NCI-H187 (cell line): ENCODE measurements at regions not wholly inside any gene's neighbourhood (a gene's known extent, or its start where the extent isn't known, plus 50 kb on each side); places are given as distances from the start of the nearest gene placed in this dataset.
"Not testable (repeated sequence)": the region's sequence is repeated elsewhere in the genome, so short reads cannot be mapped to it uniquely, and the experiment has no call there.

Source experiments
- DNase-seq, 2 experiments: peaks; one replicate each; lab custom pipeline; 2025; lab: John Stamatoyannopoulos, UW

GRCh38 chr4:71210823-71211222, 128.0 kb upstream of the SLC4A4 start:
- DNase-seq: no peak

- no peak for DNase-seq
Observed at GRCh38 chr4:71211748-71212147, 127.1 kb upstream of the SLC4A4 start.

- DNase-seq: no peak
Observed at GRCh38 chr4:71212216-71212615, 126.6 kb upstream of the SLC4A4 start.

- DNase-seq: no peak
Observed at GRCh38 chr4:71214578-71214977, 124.2 kb upstream of the SLC4A4 start.

GRCh38 chr4:71216316-71216959, 122.4 kb upstream of the SLC4A4 start:
- DNase-seq: no peak

- DNase-seq: no peak
Observed at GRCh38 chr4:71217688-71218087, 121.1 kb upstream of the SLC4A4 start.

- DNase-seq: not testable (repeated sequence)
Observed at GRCh38 chr4:71220848-71221247, 118.0 kb upstream of the SLC4A4 start.

- DNase-seq: no peak
Observed at GRCh38 chr4:71221510-71222466, 117.0 kb upstream of the SLC4A4 start.

GRCh38 chr4:71222661-71223060, 116.2 kb upstream of the SLC4A4 start:
- DNase-seq: no peak

- DNase-seq: no peak
Observed at GRCh38 chr4:71229477-71230270, 109.1 kb upstream of the SLC4A4 start.

GRCh38 chr4:71230271-71231128, 108.3 kb upstream of the SLC4A4 start:
- DNase-seq: no peak

- no peak for DNase-seq
Observed at GRCh38 chr4:71231129-71232055, 107.4 kb upstream of the SLC4A4 start.

- DNase-seq: no peak
Observed at GRCh38 chr4:71232056-71232430, 106.8 kb upstream of the SLC4A4 start.

- no peak for DNase-seq
Observed at GRCh38 chr4:71232846-71233245, 106.0 kb upstream of the SLC4A4 start.

GRCh38 chr4:71235311-71236201, 103.3 kb upstream of the SLC4A4 start:
- DNase-seq: no peak

- no peak for DNase-seq
Observed at GRCh38 chr4:71236226-71236625, 102.6 kb upstream of the SLC4A4 start.

- no peak for DNase-seq
Observed at GRCh38 chr4:71237641-71238040, 101.2 kb upstream of the SLC4A4 start.

GRCh38 chr4:71239365-71239764, 99.5 kb upstream of the SLC4A4 start:
- no peak for DNase-seq

- no peak for DNase-seq
Observed at GRCh38 chr4:71240094-71240493, 98.7 kb upstream of the SLC4A4 start.
